Testis (tissue), 2 donors: ENCODE measurements at regions not wholly inside any gene's neighbourhood (a gene's known extent, or its start where the extent isn't known, plus 50 kb on each side); places are given as distances from the start of the nearest gene placed in this dataset.

Experiments
- POLR2A ChIP-seq: fragments of 450-650 bp; IDR thresholded peaks from one replicate; pipeline ENCODE4 v1.6.1; 2017; ENCODE audit warnings: antibody characterized with exemption, mild to moderate bottlenecking, moderate library complexity
- TF ChIP-seq, protein P1 (sequence below), 3 experiments: fragments of 450-650 bp in 2 of 3; fragments of 200-600 bp in 1 of 3; sonication (generic) in 1 of 3; IDR thresholded peaks; one replicate each; pipeline ENCODE4 v1.5.1; 2016 to 2019; ENCODE audit warnings: antibody characterized with exemption in 3 of 3, mild to moderate bottlenecking in 2 of 3, moderate library complexity in 1 of 3

DNA sequence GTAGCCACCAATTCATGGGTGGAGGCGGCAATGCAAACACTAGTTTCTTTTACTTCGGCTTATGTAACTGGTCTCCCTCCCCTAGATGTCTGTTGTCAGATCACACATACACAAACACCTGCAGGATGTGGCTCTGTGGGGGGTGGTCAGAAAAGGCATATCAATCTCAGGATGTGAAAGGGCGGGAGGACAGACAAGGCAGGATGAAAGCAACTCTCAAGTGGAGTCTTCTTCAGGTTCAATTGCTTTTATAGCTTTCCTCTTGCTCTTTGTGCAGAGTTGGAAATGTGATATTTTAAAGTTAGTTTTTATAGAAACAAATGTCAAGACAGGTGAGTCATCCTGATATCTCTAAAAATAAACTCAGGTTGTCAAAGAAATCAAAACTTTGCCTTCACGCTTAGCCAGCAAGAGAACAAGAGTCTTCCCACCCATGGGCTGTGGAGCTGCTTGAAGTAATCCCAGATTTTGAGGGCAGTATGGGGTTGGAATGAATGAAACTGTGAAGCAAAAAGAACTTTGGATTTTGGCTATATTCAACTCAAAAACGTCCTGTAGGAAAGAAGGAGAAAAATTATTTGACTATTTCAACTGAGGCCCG is 423.4 kb downstream of the GUCY1A2 start:
- TF ChIP-seq, protein P1, sequence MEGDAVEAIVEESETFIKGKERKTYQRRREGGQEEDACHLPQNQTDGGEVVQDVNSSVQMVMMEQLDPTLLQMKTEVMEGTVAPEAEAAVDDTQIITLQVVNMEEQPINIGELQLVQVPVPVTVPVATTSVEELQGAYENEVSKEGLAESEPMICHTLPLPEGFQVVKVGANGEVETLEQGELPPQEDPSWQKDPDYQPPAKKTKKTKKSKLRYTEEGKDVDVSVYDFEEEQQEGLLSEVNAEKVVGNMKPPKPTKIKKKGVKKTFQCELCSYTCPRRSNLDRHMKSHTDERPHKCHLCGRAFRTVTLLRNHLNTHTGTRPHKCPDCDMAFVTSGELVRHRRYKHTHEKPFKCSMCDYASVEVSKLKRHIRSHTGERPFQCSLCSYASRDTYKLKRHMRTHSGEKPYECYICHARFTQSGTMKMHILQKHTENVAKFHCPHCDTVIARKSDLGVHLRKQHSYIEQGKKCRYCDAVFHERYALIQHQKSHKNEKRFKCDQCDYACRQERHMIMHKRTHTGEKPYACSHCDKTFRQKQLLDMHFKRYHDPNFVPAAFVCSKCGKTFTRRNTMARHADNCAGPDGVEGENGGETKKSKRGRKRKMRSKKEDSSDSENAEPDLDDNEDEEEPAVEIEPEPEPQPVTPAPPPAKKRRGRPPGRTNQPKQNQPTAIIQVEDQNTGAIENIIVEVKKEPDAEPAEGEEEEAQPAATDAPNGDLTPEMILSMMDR (IDR thresholded peaks at IDR 0.05), result no peak
- TF ChIP-seq POLR2A, result no peak
